B cell (primary cell): ENCODE measurements at regions not wholly inside any gene's neighbourhood (a gene's known extent, or its start where the extent isn't known, plus 50 kb on each side); places are given as distances from the start of the nearest gene placed in this dataset.

Experiments used
- ATAC-seq: fragments of 200-7000 bp; cut with Tn5 transposase; one replicate; pipeline ENCODE4 v1.10.0; 2021; ENCODE audit warnings: low read depth, mild to moderate bottlenecking, moderate number of reproducible peaks, moderate library complexity
- CTCF ChIA-PET: fragments of 350-600 bp; sonication (Branson Sonifier 250); formaldehyde crosslinking; loops from one replicate; lab custom pipeline; 2021; ENCODE audit warnings: antibody characterized with exemption, inconsistent platforms; lab: Charles Lee
- POLR2A ChIA-PET: fragments of 350-600 bp; sonication (Branson Sonifier 250); formaldehyde crosslinking; loops from one replicate; lab custom pipeline; 2021; ENCODE audit warnings: antibody characterized with exemption; lab: Charles Lee
- DNase-seq: peaks from one replicate; pipeline ENCODE4 v3.0.0; 2013
- H2AFZ ChIP-seq: 2 replicates; pipeline ENCODE4 v1.6.1; 2012; ENCODE audit warnings: mild to moderate bottlenecking, low read depth, low read length; ENCODE audit not compliant: insufficient read depth, poor library complexity, severe bottlenecking
- H3K27ac ChIP-seq, 2 donors: 1 replicate in 1 of 2; 2 replicates in 1 of 2; pipeline ENCODE4 v1.5.1; 2012 to 2013; ENCODE audit warnings: low read length in 2 of 2, mild to moderate bottlenecking in 2 of 2, moderate library complexity in 1 of 2
- H3K27me3 ChIP-seq, 4 experiments: fragments of 200-600 bp in 1 of 4; sonication (generic) in 1 of 4; replicated peaks in 1 of 4; 1 replicate in 2 of 4; 2 replicates in 2 of 4; pipeline versions ENCODE4 v1.6.1 to v1.7.0; 2013 to 2016; ENCODE audit warnings: low read length in 3 of 4, mild to moderate bottlenecking in 2 of 4, mixed read lengths in 1 of 4, moderate library complexity in 1 of 4; ENCODE audit not compliant: insufficient read depth in 4 of 4, control insufficient read depth in 3 of 4; ENCODE audit errors: control extremely low read depth in 1 of 4
- H3K36me3 ChIP-seq, 2 experiments: replicated peaks in 1 of 2; 1 replicate in 1 of 2; 2 replicates in 1 of 2; pipeline versions ENCODE4 v1.6.1 to v1.7.1; 2013; ENCODE audit warnings: low read length in 1 of 2; ENCODE audit not compliant: insufficient read depth in 2 of 2, control insufficient read depth in 1 of 2; ENCODE audit errors: control extremely low read depth in 1 of 2, extremely low read depth in 1 of 2
- H3K4me1 ChIP-seq, 2 donors: fragments of 200-600 bp in 1 of 2; sonication (generic) in 1 of 2; 1 replicate in 1 of 2; 2 replicates in 1 of 2; pipeline versions ENCODE4 v1.5.1 to v1.6.1; 2013 to 2017; ENCODE audit warnings: low read length in 2 of 2; ENCODE audit not compliant: control insufficient read depth in 2 of 2, insufficient read depth in 2 of 2
- H3K4me2 ChIP-seq: replicated peaks from 2 replicates; pipeline ENCODE3; 2012; ENCODE audit warnings: mild to moderate bottlenecking, low read depth, low read length; ENCODE audit not compliant: poor library complexity, severe bottlenecking
- H3K4me3 ChIP-seq, 5 experiments: fragments of 200-600 bp in 1 of 5; sonication (generic) in 1 of 5; 1 replicate in 3 of 5; 2 replicates in 2 of 5; pipeline versions ENCODE4 v1.5.1 to v1.7.0; 2011 to 2016; ENCODE audit warnings: low read length in 4 of 5, mild to moderate bottlenecking in 4 of 5, low read depth in 2 of 5, control low read depth in 1 of 5, moderate library complexity in 1 of 5; ENCODE audit not compliant: insufficient read depth in 1 of 5; ENCODE audit errors: control extremely low read depth in 1 of 5, extremely low read depth in 1 of 5
- H3K79me2 ChIP-seq: fragments of 200-600 bp; sonication (generic); one replicate; pipeline ENCODE4 v1.6.0; 2016; ENCODE audit warnings: low read length; ENCODE audit not compliant: control insufficient read depth, insufficient read depth
- H3K9ac ChIP-seq: fragments of 200-600 bp; sonication (generic); 2 replicates; pipeline ENCODE4 v1.6.1; 2017; ENCODE audit warnings: mild to moderate bottlenecking, low read length, moderate library complexity
- H3K9me3 ChIP-seq, 3 donors: one replicate each; pipeline versions ENCODE4 v1.6.1 to v1.7.1; 2013; ENCODE audit warnings: low read length in 2 of 3; ENCODE audit not compliant: control insufficient read depth in 2 of 3, insufficient read depth in 1 of 3; ENCODE audit errors: control extremely low read depth in 1 of 3
- H4K20me1 ChIP-seq: 2 replicates; pipeline ENCODE4 v1.6.0; 2012; ENCODE audit warnings: mild to moderate bottlenecking, low read length; ENCODE audit not compliant: insufficient read depth, control insufficient read depth, poor library complexity, severe bottlenecking
- H3K27ac Mint-ChIP-seq: one replicate; pipeline ENCODE4 v1.8.0; 2021; ENCODE audit warnings: mixed read lengths
- H3K27me3 Mint-ChIP-seq: one replicate; pipeline ENCODE4 v1.8.0; 2021; ENCODE audit warnings: mixed read lengths
- H3K4me1 Mint-ChIP-seq: one replicate; pipeline ENCODE4 v1.8.0; 2021; ENCODE audit warnings: mixed read lengths
- H3K4me3 Mint-ChIP-seq: one replicate; pipeline ENCODE4 v1.8.0; 2021; ENCODE audit warnings: mixed read lengths
- H3K9me3 Mint-ChIP-seq: one replicate; pipeline ENCODE4 v1.8.0; 2022; ENCODE audit warnings: mixed read lengths; ENCODE audit not compliant: insufficient read depth
- CTCF ChIP-seq: fragments of 200-600 bp; IDR thresholded peaks from one replicate; pipeline ENCODE4 v1.8.0; 2022; ENCODE audit warnings: antibody characterized with exemption, mild to moderate bottlenecking
- EZH2 ChIP-seq: IDR thresholded peaks from 2 replicates; pipeline ENCODE4 v1.6.1; 2012; ENCODE audit warnings: borderline replicate concordance, low read depth, mild to moderate bottlenecking, moderate library complexity, low read length; ENCODE audit not compliant: insufficient read depth, poor library complexity, severe bottlenecking
- WGBS: methylation state at CpG from one replicate; pipeline ENCODE4 v1.1.5; 2013; ENCODE audit warnings: missing lambda C conversion rate; ENCODE audit not compliant: insufficient coverage; 5-methylcytosine and 5-hydroxymethylcytosine counted together
- intact Hi-C: fragments of 100-400 bp; cut with micrococcal nuclease; formaldehyde crosslinking; loops from one replicate; pipeline ENCODE4 v1.10.0; 2022

- H3K27me3 Mint-ChIP-seq, result no peaks in the 10 kb centered on the region
- CTCF ChIA-PET, result no interaction called here
- no peaks in the 10 kb centered on the region for H3K4me1 ChIP-seq
- no peaks in the 10 kb centered on the region for H3K36me3 ChIP-seq
- no peak overlapping the region for H2AFZ ChIP-seq
- DNase-seq (no peak), ATAC-seq (no peak)
- no peaks in the 10 kb centered on the region for H3K4me1 Mint-ChIP-seq
- no peaks in the 10 kb centered on the region for H3K79me2 ChIP-seq
- H3K27ac Mint-ChIP-seq, result no peak overlapping the region
- intact Hi-C loops, result no loop called here
- no peaks in the 10 kb centered on the region for H4K20me1 ChIP-seq
- no peak overlapping the region for H3K27ac ChIP-seq
- no peak overlapping the region for H3K9ac ChIP-seq
- H3K9me3 Mint-ChIP-seq, result no peaks in the 10 kb centered on the region
- POLR2A ChIA-PET, result no interaction called here
- WGBS, result 91% methylated on average over 10 of the region's 10 CpGs
- TF ChIP-seq EZH2 (no peak), CTCF (no peak)
- H3K4me2 ChIP-seq, result no peak overlapping the region
- H3K4me3 Mint-ChIP-seq, result no peak overlapping the region
- H3K4me3 ChIP-seq, result no peak overlapping the region
- H3K9me3 ChIP-seq, result no peaks in the 10 kb centered on the region
- H3K27me3 ChIP-seq, result no peaks in the 10 kb centered on the region
Observed at GRCh38 chr5:145228564-145228963, 606.6 kb downstream of the PRELID2 start.

- ATAC-seq (no peak), DNase-seq (no peak)
- Histone ChIP-seq H3K9me3 (no peaks in the 10 kb centered on the region), H3K79me2 (no peaks in the 10 kb centered on the region), H3K4me1 (no peaks in the 10 kb centered on the region), H3K27ac (no peak overlapping the region), H3K4me3 (no peak overlapping the region), H3K4me2 (no peak overlapping the region), H4K20me1 (no peaks in the 10 kb centered on the region), H3K9ac (no peak overlapping the region), H2AFZ (no peak overlapping the region), H3K27me3 (no peaks in the 10 kb centered on the region), H3K36me3 (no peaks in the 10 kb centered on the region)
- H3K27me3 Mint-ChIP-seq, result no peaks in the 10 kb centered on the region
- H3K4me1 Mint-ChIP-seq, result no peaks in the 10 kb centered on the region
- ChIA-PET CTCF (no interaction called here), POLR2A (no interaction called here)
- no peaks in the 10 kb centered on the region for H3K9me3 Mint-ChIP-seq
- no peak overlapping the region for H3K27ac Mint-ChIP-seq
- 100% methylated on average over 1 of the region's 2 CpGs for WGBS
- intact Hi-C loops, result no loop called here
- no peak overlapping the region for H3K4me3 Mint-ChIP-seq
- TF ChIP-seq EZH2 (no peak), CTCF (no peak)
Observed at GRCh38 chr5:145227881-145228280, 607.3 kb downstream of the PRELID2 start.
